Common myeloid progenitor, CD34-positive (primary cell): ENCODE measurements at regions not wholly inside any gene's neighbourhood (a gene's known extent, or its start where the extent isn't known, plus 50 kb on each side); places are given as distances from the start of the nearest gene placed in this dataset.

Experiments used
- CTCF ChIA-PET: fragments of 350-600 bp; sonication (Branson Sonifier 250); formaldehyde crosslinking; loops from one replicate; lab custom pipeline; 2021; ENCODE audit warnings: antibody characterized with exemption; lab: Charles Lee
- POLR2A ChIA-PET: fragments of 350-600 bp; sonication (Branson Sonifier 250); formaldehyde crosslinking; loops from one replicate; lab custom pipeline; 2021; ENCODE audit warnings: antibody characterized with exemption; lab: Charles Lee
- DNase-seq, 3 donors: peaks; one replicate each; pipeline versions ENCODE4 v3.0.0 to v3.0.0-alpha.2; 2013
- H3K27ac ChIP-seq, 2 experiments: 1 replicate in 1 of 2; 2 replicates in 1 of 2; pipeline ENCODE4 v1.7.0; 2013; ENCODE audit warnings: inconsistent platforms in 2 of 2, low read length in 2 of 2, mild to moderate bottlenecking in 2 of 2, low read depth in 1 of 2, moderate library complexity in 1 of 2; ENCODE audit not compliant: severe bottlenecking in 2 of 2, insufficient read depth in 1 of 2, poor library complexity in 1 of 2
- H3K27me3 ChIP-seq, 5 experiments: replicated peaks in 2 of 5; 1 replicate in 3 of 5; 2 replicates in 2 of 5; pipeline versions ENCODE4 v1.6.1 to v1.7.0; 2013; ENCODE audit warnings: low read length in 4 of 5, mild to moderate bottlenecking in 2 of 5, moderate library complexity in 2 of 5, inconsistent platforms in 1 of 5; ENCODE audit not compliant: insufficient read depth in 5 of 5, control insufficient read depth in 4 of 5
- H3K36me3 ChIP-seq, 4 experiments: 1 replicate in 2 of 4; 2 replicates in 2 of 4; pipeline versions ENCODE4 v1.6.1 to v1.7.0; 2013; ENCODE audit warnings: low read length in 3 of 4, control low read depth in 1 of 4, mild to moderate bottlenecking in 1 of 4; ENCODE audit not compliant: control insufficient read depth in 4 of 4, insufficient read depth in 4 of 4
- H3K4me1 ChIP-seq, 4 experiments: 1 replicate in 3 of 4; 2 replicates in 1 of 4; pipeline versions ENCODE4 v1.6.1 to v1.7.1; 2013; ENCODE audit warnings: low read length in 3 of 4, mild to moderate bottlenecking in 3 of 4, control low read depth in 1 of 4, inconsistent platforms in 1 of 4, moderate library complexity in 1 of 4; ENCODE audit not compliant: control insufficient read depth in 4 of 4, insufficient read depth in 4 of 4; ENCODE audit errors: control extremely low read depth in 1 of 4
- H3K4me3 ChIP-seq, 7 experiments: 1 replicate in 4 of 7; 2 replicates in 3 of 7; pipeline versions ENCODE4 v1.5.1 to v1.7.0; 2013; ENCODE audit warnings: mild to moderate bottlenecking in 7 of 7, low read length in 6 of 7, moderate library complexity in 6 of 7, inconsistent platforms in 2 of 7, low read depth in 2 of 7, control low read depth in 1 of 7; ENCODE audit not compliant: insufficient read depth in 4 of 7, control insufficient read depth in 1 of 7; ENCODE audit errors: extremely low read depth in 1 of 7
- H3K9me3 ChIP-seq, 5 experiments: 1 replicate in 4 of 5; 2 replicates in 1 of 5; pipeline versions ENCODE4 v1.6.1 to v1.7.1; 2013; ENCODE audit warnings: low read length in 4 of 5, mild to moderate bottlenecking in 2 of 5, inconsistent platforms in 1 of 5, low read depth in 1 of 5, moderate library complexity in 1 of 5; ENCODE audit not compliant: control insufficient read depth in 4 of 5, insufficient read depth in 2 of 5; ENCODE audit errors: control extremely low read depth in 1 of 5
- WGBS: methylation state at CpG from one replicate; pipeline ENCODE4 v1.1.5; 2013; ENCODE audit not compliant: insufficient coverage; 5-methylcytosine and 5-hydroxymethylcytosine counted together

- Histone ChIP-seq H3K4me1 (no peaks in the 10 kb centered on the region), H3K27ac (no peak overlapping the region), H3K9me3 (peaks cover 0 to 2% (median 0%) of the 10 kb centered on the region in 5 experiments), H3K36me3 (no peaks in the 10 kb centered on the region), H3K27me3 (peaks cover 0 to 2% (median 0%) of the 10 kb centered on the region in 5 experiments), H3K4me3 (no peak overlapping the region)
- WGBS: 50% methylated on average over 3 of the region's 4 CpGs
- CTCF ChIA-PET: no interaction called here
- POLR2A ChIA-PET: no interaction called here
- DNase-seq: no peak
Measured at GRCh38 chr12:114141921-114142564, 175.9 kb upstream of the RBM19 start.

- no peaks in the 10 kb centered on the region for H3K36me3 ChIP-seq
- ChIA-PET POLR2A (no interaction called here), CTCF (no interaction called here)
- peaks cover 0 to 2% (median 0%) of the 10 kb centered on the region in 5 experiments for H3K27me3 ChIP-seq
- no peak for DNase-seq
- H3K27ac ChIP-seq: no peak overlapping the region
- H3K4me3 ChIP-seq: no peak overlapping the region
- no peaks in the 10 kb centered on the region for H3K4me1 ChIP-seq
- peaks cover 0 to 2% (median 0%) of the 10 kb centered on the region in 5 experiments for H3K9me3 ChIP-seq
Measured at GRCh38 chr12:114140576-114140975, 174.5 kb upstream of the RBM19 start.

- ChIA-PET CTCF (no interaction called here), POLR2A (no interaction called here)
Measured at GRCh38 chr12:114136631-114137030, 170.5 kb upstream of the RBM19 start.

GRCh38 chr12:114134922-114135321 lies 168.8 kb upstream of the RBM19 start:
- H3K4me1 ChIP-seq: no peaks in the 10 kb centered on the region
- peaks cover 0 to 2% (median 0%) of the 10 kb centered on the region in 5 experiments for H3K27me3 ChIP-seq
- H3K4me3 ChIP-seq: no peak overlapping the region
- DNase-seq: no peak
- H3K9me3 ChIP-seq: no peaks in the 10 kb centered on the region
- no peak overlapping the region for H3K27ac ChIP-seq
- ChIA-PET POLR2A (no interaction called here), CTCF (no interaction called here)
- whole genome bisulfite sequencing: 100% methylated on average over 2 of the region's 3 CpGs
- no peaks in the 10 kb centered on the region for H3K36me3 ChIP-seq

More at GRCh38 chr12:114136631-114137030, 170.5 kb upstream of the RBM19 start:
- Histone ChIP-seq H3K27ac (no peak overlapping the region), H3K4me1 (no peaks in the 10 kb centered on the region), H3K4me3 (no peak overlapping the region), H3K36me3 (no peaks in the 10 kb centered on the region), H3K27me3 (peaks cover 0 to 2% (median 0%) of the 10 kb centered on the region in 5 experiments), H3K9me3 (no peaks in the 10 kb centered on the region)
- no peak for DNase-seq
- WGBS: 100% methylated on average over 3 of the region's 3 CpGs

GRCh38 chr12:114131824-114132223 lies 165.7 kb upstream of the RBM19 start:
- CTCF ChIA-PET: no interaction called here
- Histone ChIP-seq H3K4me3 (no peak overlapping the region), H3K4me1 (no peaks in the 10 kb centered on the region), H3K27me3 (no peaks in the 10 kb centered on the region), H3K27ac (no peak overlapping the region), H3K9me3 (no peaks in the 10 kb centered on the region), H3K36me3 (no peaks in the 10 kb centered on the region)
- WGBS: 22% methylated on average over 1 of the region's 2 CpGs
- POLR2A ChIA-PET: no interaction called here
- no peak for DNase-seq

- WGBS: 60% methylated on average over 2 of the region's 2 CpGs
- ChIA-PET CTCF (no interaction called here), POLR2A (interaction anchor here (0.6 kb wide), 1 partner anchor 226 kb away, joined by 4 read pairs; no protein-coding TSS in a partner anchor)
- no peaks in the 10 kb centered on the region for H3K36me3 ChIP-seq
- peaks cover 0 to 3% (median 0%) of the 10 kb centered on the region in 5 experiments for H3K9me3 ChIP-seq
- DNase-seq: no peak
- no peaks in the 10 kb centered on the region for H3K4me1 ChIP-seq
- no peak overlapping the region for H3K4me3 ChIP-seq
- no peak overlapping the region for H3K27ac ChIP-seq
- H3K27me3 ChIP-seq: peaks cover 0 to 2% (median 0%) of the 10 kb centered on the region in 5 experiments
Measured at GRCh38 chr12:114123108-114123507, 157.0 kb upstream of the RBM19 start.

GRCh38 chr12:114122016-114122415 lies 155.9 kb upstream of the RBM19 start:
- ChIA-PET CTCF (no interaction called here), POLR2A (no interaction called here)
- Histone ChIP-seq H3K36me3 (no peaks in the 10 kb centered on the region), H3K4me1 (no peaks in the 10 kb centered on the region), H3K9me3 (peaks cover 0 to 3% (median 0%) of the 10 kb centered on the region in 5 experiments), H3K27me3 (peaks cover 0 to 2% (median 0%) of the 10 kb centered on the region in 5 experiments), H3K27ac (no peak overlapping the region), H3K4me3 (no peak overlapping the region)
- no peak for DNase-seq
- 100% methylated on average over 1 of the region's 3 CpGs for WGBS
